MCF 10A (cell line): ENCODE measurements at regions not wholly inside any gene's neighbourhood (a gene's known extent, or its start where the extent isn't known, plus 50 kb on each side); places are given as distances from the start of the nearest gene placed in this dataset.

Experiments used
- BruUV-seq: library from RNA; stranded (reverse); fragments of 400-500 nt; replicated peaks from 2 replicates; lab custom pipeline; 2021; lab: Mats Ljungman, UMichigan
- CTCF ChIA-PET: fragments of 300-600 bp; sonication (Branson Sonifier 250); formaldehyde crosslinking; extraction: SDS; loops from one replicate; lab custom pipeline; 2021; ENCODE audit warnings: antibody characterized with exemption, inconsistent platforms; lab: Yijun Ruan, JAX
- POLR2A ChIA-PET: fragments of 300-600, 350-650 bp; sonication (Branson Sonifier 250); formaldehyde crosslinking; extraction: SDS; loops from one replicate; lab custom pipeline; 2020; ENCODE audit warnings: antibody characterized with exemption, inconsistent platforms; lab: Yijun Ruan, JAX
- DNase-seq: peaks from one replicate; pipeline ENCODE4 v3.0.0-alpha.2; 2018; ENCODE audit not compliant: unreplicated experiment
- H3K27ac Mint-ChIP-seq: one replicate; pipeline ENCODE4 v1.8.0; 2022; ENCODE audit warnings: mild to moderate bottlenecking, low read depth, mixed read lengths; ENCODE audit not compliant: unreplicated experiment
- H3K27me3 Mint-ChIP-seq: one replicate; pipeline ENCODE4 v1.8.0; 2022; ENCODE audit warnings: mixed read lengths; ENCODE audit not compliant: insufficient read depth, unreplicated experiment
- H3K36me3 Mint-ChIP-seq: one replicate; pipeline ENCODE4 v1.8.0; 2022; ENCODE audit warnings: mild to moderate bottlenecking, moderate library complexity, mixed read lengths; ENCODE audit not compliant: insufficient read depth, unreplicated experiment
- H3K4me1 Mint-ChIP-seq: one replicate; pipeline ENCODE4 v1.8.0; 2022; ENCODE audit warnings: mixed read lengths; ENCODE audit not compliant: insufficient read depth, unreplicated experiment
- H3K4me3 Mint-ChIP-seq: one replicate; pipeline ENCODE4 v1.8.0; 2022; ENCODE audit warnings: mild to moderate bottlenecking, moderate library complexity, mixed read lengths; ENCODE audit not compliant: unreplicated experiment
- H3K9me3 Mint-ChIP-seq: one replicate; pipeline ENCODE4 v1.8.0; 2022; ENCODE audit warnings: mixed read lengths; ENCODE audit not compliant: unreplicated experiment
- intact Hi-C: fragments of 100-400 bp; cut with micrococcal nuclease; formaldehyde crosslinking; loops from 2 replicates; pipeline ENCODE4 v1.14.1; 2022
- TF ChIP-seq, protein P1 (sequence below): fragments of 200-600 bp; IDR thresholded peaks from one replicate; pipeline ENCODE4 v1.8.0; 2022; ENCODE audit warnings: antibody characterized with exemption, mild to moderate bottlenecking; ENCODE audit not compliant: unreplicated experiment

DNA sequence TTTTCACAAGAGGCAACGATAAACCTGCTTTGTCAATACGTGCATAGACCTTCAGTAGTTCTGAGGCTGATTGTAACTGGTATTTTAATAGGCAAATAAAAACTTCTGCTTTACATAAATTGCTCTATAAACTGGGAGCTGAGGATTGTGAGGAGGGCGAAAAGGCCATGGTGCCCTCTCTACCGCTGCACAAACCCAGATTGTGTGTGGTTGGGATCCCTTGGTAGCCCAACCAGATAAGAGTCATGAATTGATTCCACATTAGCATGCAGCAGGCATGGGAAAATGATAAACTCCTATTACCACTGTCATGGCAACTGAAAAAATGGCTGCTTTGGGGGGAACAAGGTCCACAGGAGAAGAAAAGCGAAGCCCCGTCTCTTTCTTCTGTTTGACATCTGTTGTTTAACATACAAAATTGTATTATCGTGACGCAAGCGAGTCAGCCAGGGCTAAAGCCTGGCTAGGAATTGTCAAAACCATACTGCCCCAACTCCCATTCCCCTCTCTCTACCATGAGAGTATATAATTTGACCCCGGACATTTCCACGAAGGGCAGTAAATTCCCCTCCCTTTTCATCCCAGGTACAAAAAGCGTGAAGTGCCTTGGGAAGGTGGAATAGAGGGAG, 157.8 kb upstream of the SALL4 start:
- CTCF ChIA-PET: interaction anchor here (0.7 kb wide), 1 partner anchor 85 kb away, joined by 3 read pairs; no protein-coding TSS in a partner anchor

DNA sequence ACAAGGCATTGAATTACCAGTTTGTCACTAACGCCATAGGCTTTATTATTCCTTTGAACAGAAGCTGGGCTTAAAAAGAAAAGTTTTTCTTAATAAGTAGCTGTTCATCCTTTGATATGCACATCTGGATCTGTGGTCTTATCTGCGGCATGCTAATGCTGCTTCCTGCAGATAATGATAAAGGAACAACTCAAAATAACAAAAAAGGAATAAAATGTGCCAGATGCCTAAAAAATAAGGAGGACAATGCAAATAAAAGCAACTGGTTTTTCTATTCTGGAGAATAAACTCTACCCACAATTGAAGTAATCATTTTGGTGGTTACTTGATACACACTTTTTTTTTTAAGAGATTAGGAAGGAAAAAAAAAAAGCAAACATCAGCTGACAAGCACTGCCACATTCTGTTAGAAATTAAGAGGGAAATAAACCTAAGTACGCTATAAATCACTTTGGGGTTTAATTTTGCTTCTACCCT, 156.8 kb upstream of the SALL4 start:
- TF ChIP-seq, protein P1, sequence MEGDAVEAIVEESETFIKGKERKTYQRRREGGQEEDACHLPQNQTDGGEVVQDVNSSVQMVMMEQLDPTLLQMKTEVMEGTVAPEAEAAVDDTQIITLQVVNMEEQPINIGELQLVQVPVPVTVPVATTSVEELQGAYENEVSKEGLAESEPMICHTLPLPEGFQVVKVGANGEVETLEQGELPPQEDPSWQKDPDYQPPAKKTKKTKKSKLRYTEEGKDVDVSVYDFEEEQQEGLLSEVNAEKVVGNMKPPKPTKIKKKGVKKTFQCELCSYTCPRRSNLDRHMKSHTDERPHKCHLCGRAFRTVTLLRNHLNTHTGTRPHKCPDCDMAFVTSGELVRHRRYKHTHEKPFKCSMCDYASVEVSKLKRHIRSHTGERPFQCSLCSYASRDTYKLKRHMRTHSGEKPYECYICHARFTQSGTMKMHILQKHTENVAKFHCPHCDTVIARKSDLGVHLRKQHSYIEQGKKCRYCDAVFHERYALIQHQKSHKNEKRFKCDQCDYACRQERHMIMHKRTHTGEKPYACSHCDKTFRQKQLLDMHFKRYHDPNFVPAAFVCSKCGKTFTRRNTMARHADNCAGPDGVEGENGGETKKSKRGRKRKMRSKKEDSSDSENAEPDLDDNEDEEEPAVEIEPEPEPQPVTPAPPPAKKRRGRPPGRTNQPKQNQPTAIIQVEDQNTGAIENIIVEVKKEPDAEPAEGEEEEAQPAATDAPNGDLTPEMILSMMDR: no peak
- intact Hi-C loops: no loop called here
- DNase-seq: no peak
- Mint-ChIP-seq H3K27ac (no peak overlapping the region), H3K4me1 (peaks cover 11% of the 10 kb centered on the region), H3K27me3 (no peaks in the 10 kb centered on the region), H3K36me3 (no peaks in the 10 kb centered on the region), H3K4me3 (no peak overlapping the region), H3K9me3 (no peaks in the 10 kb centered on the region)
- POLR2A ChIA-PET: interaction anchor here (0.7 to 1.6 kb wide), 3 partner anchors 19 to 212 kb away, joined by 3 to 4 read pairs (median 3); no protein-coding TSS in a partner anchor
- no TSS peak for BruUV-seq
- CTCF ChIA-PET: interaction anchor here (0.5 to 0.6 kb wide), 3 partner anchors 16 to 106 kb away, joined by 3 to 4 read pairs (median 3); no protein-coding TSS in a partner anchor

More for the DNA sequence above, 157.8 kb upstream of the SALL4 start:
- POLR2A ChIA-PET: interaction anchor here (0.5 to 1.6 kb wide), 2 partner anchors 25 to 121 kb away, joined by 3 to 4 read pairs; no protein-coding TSS in a partner anchor
- no peak overlapping the region for H3K27ac Mint-ChIP-seq
- TF ChIP-seq, protein P1: no peak
- no peaks in the 10 kb centered on the region for H3K36me3 Mint-ChIP-seq
- no peak overlapping the region for H3K4me3 Mint-ChIP-seq
- DNase-seq: no peak
- no TSS peak for BruUV-seq
- H3K27me3 Mint-ChIP-seq: no peaks in the 10 kb centered on the region
- intact Hi-C loops: loop anchor here (10.0 kb wide), 1 partner anchor 255 kb away; no protein-coding TSS in a partner anchor
- H3K9me3 Mint-ChIP-seq: no peaks in the 10 kb centered on the region
- H3K4me1 Mint-ChIP-seq: peaks cover 11% of the 10 kb centered on the region

DNA sequence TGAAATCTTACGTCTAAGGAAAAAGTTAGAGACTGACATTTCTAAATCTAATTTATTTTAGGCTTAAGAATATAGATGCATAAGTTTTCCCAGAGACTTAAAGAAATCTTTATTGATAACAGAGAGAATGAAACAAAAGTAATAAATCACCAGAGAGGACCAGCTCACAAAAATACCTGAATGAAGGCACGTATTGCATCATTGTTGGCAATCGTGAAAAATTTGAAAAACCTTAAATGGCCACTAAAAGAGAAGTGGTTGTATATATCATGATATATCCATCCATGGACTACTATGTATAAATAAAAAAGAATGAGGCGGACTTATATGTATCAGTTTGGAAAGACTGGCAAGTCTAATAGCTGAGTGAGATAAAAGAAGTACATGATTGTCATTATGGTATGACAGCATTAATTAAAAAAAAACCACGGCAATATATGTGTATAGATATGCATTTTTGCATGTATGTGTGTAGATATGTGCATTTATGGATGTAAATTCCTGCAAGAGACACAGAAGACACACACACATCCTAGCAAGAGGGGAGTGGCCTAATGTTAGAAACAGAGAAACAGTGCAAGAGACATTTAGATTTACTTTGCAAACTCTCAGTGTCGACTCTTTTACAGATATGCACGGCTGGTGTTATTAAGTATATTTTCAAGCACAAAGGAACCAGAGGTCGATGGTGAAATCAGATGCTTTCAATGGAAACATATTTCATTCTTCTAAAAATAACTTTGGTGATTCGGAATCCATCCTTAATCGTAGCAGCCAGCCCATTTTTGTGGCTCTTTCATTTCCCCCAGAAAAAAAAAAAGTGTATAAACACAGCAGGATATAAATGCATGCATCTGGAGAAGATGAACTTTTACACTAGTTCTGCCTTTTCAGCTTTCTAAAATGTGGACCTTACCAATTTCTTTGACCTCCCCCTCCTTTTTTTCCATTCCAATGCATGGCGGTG, 156.1 kb upstream of the SALL4 start:
- Mint-ChIP-seq H3K36me3 (no peaks in the 10 kb centered on the region), H3K9me3 (no peaks in the 10 kb centered on the region), H3K4me3 (no peak overlapping the region), H3K4me1 (peaks cover 11% of the 10 kb centered on the region), H3K27me3 (no peaks in the 10 kb centered on the region), H3K27ac (no peak overlapping the region)
- ChIA-PET CTCF (interaction anchor here (0.6 to 0.9 kb wide), 2 partner anchors 17 to 159 kb away, joined by 3 read pairs; no protein-coding TSS in a partner anchor), POLR2A (interaction anchor here (0.7 to 1.3 kb wide), 4 partner anchors 16 to 211 kb away, joined by 3 read pairs; no protein-coding TSS in a partner anchor)
- no TSS peak for BruUV-seq
- TF ChIP-seq, protein P1: no peak
- intact Hi-C loops: no loop called here
- DNase-seq: no peak
